Fibroblast of villous mesenchyme (primary cell): ENCODE measurements at regions not wholly inside any gene's neighbourhood (a gene's known extent, or its start where the extent isn't known, plus 50 kb on each side); places are given as distances from the start of the nearest gene placed in this dataset.

ENCODE experiments used
- DNase-seq: peaks from one replicate; pipeline ENCODE4 v3.0.0-alpha.2; 2010; ENCODE audit warnings: low read depth
- H3K4me3 ChIP-seq: 2 replicates; pipeline ENCODE4 v1.5.1; 2011; ENCODE audit warnings: low read depth, mild to moderate bottlenecking, low read length
- CTCF ChIP-seq: IDR thresholded peaks from 2 replicates; pipeline ENCODE4 v1.5.1; 2012; ENCODE audit warnings: low read depth, mild to moderate bottlenecking, low read length; ENCODE audit not compliant: insufficient read depth

- no peak for TF ChIP-seq CTCF
- H3K4me3 ChIP-seq = no peak overlapping the region
- DNase-seq = no peak
Observed at GRCh38 chr16:22674832-22675191, 139.2 kb upstream of the HS3ST2 start.

DNA sequence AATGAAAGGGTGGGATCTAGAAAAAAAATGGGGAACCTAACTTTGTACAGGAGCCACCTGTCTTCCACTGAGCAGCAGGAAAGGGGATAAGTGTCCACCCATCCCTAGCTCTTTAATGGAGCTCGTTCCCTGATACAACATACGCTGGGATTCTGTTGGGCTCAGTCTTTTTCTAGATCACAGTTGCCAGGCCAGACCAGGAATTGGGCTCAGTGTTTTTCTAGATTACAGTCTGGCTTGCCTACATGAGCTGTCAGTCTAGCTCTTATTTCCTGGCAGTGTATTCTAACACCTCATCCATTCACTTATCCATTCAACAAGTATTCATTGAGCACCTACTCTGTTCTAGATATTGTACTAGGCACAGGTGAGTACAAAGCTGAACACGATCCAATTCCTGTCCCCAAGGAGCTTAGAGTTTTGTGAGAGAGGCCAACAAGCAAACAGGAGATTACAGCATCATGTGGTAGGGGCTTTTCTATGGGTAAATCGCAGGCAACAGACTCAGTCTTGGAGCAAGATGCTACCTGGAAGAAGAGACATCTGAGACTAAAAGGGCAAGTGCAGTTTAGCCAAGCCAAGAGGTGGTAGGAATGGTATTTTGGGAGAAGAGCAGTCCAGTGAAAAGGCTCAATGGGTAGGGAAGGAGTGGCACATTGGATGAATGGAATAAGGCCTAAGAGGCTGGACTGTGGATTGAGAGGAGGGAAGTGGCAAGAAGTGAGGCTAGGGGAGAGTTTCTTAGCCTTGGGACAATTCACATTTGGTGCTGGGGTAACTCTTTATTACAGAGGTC, 138.0 kb upstream of the HS3ST2 start:
- H3K4me3 ChIP-seq = no peak overlapping the region
- no peak for TF ChIP-seq CTCF
- DNase-seq = no peak

DNA sequence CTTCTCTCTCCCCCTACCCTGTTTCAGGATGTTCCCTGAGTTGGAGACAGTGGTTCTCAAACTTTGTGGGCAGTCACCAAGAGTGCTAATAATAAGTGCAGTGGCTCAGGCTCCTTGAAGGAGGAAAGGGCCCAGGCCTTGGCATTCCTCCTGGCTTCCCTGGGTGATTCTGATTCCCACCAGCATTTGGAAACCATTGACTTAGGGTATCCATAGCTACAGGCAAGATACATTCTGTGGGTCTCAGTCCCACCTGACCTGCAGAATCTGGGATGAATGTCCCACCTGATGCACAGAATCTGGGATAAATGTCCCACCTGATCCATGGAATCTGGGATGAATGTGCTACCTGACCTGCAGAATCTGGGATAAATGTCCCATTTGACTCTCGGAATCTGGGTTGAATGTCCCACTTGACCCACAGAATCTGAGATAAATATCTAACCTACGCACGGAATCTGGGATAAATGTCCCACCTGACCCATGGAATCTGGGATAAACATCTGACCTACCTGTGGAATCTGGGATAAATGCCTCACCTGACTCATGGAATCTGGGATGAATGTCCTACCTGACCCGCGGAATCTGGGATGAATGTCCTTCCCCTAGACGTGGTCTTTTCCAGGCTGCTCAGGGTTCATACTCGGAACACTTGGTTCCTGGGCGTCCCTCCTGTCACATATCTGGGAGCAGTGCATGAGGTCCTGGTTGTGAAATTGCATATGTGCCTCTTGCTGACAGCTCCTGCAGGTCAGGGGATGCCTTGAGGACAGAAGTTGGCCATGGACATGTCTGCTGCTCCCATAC, 136.7 kb upstream of the HS3ST2 start:
- no peak overlapping the region for H3K4me3 ChIP-seq
- no peak for DNase-seq
- TF ChIP-seq CTCF = no peak

DNA sequence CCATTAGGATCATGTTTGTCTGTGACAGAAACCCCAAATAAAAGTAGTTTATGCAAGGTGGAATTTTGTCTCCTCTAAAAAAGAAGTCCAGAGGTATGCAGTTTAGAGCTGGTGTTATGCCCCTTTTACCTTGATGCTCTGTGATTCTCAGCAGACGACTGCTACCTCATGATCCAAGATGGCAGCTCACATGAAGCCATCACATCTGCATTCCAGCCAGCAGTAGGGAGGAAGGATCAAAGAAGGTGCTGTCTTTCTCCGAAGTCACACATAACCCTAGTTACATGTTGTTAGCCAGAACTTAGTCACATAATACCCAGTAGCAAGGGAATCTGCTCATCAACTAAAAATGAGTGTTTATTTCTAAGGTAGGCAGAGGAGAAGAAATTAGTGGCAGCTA, 135.7 kb upstream of the HS3ST2 start:
- TF ChIP-seq CTCF = no peak
- no peak for DNase-seq
- no peak overlapping the region for H3K4me3 ChIP-seq

- no peak for DNase-seq
- TF ChIP-seq CTCF = no peak
- no peak overlapping the region for H3K4me3 ChIP-seq
Observed at GRCh38 chr16:22681554-22682291, 132.2 kb upstream of the HS3ST2 start.

DNA sequence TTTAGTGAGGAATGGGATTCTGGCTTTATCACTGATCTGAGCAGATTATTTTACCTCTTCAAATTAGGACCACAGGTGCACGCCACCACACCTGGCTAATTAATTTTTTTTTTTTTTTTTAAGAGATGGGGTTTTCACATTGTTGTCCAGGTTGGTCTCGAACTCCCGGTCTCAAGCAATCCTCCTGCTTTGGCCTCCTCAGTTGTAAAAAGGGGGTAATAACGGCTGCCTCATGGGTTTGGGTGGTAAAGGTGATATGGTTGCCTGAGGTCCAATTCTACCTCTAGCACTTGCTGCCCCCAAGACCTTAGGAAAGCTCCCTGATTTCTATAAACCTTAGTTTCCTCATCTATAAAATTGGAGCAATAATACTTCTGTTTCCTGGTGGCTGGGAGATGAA, 130.7 kb upstream of the HS3ST2 start:
- TF ChIP-seq CTCF = no peak

More for the DNA sequence above, 130.7 kb upstream of the HS3ST2 start:
- DNase-seq = no peak
- no peak overlapping the region for H3K4me3 ChIP-seq
